ENCODE measurements at regions not wholly inside any gene's neighbourhood (a gene's known extent, or its start where the extent isn't known, plus 50 kb on each side); places are given as distances from the start of the nearest gene placed in this dataset.

DNA sequence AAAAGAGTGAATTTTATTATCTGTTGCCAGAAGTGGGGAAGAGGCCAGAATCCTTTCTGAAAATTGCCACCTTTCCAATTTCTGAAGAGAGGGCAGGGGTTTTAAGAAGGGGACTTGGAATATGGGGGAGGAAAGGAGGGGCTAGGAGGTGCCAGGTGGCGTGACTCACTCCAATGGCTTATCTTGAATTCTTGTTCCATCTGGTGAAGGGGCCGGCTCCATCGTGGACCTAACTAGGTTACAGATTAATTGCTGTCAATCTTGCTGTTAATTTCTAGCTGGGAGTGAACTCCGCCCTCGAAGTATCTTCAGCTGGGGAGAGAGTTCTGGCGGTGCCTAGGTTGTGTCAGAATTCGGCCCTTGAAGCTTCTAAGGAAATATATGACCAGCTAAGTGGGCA, 138.7 kb downstream of the YTHDC2 start:
- Histone ChIP-seq H3K9me3 (no peaks in the 10 kb centered on the region), H3K36me3 (no peaks in the 10 kb centered on the region), H3K4me3 (no peak overlapping the region), H3K27me3 (no peaks in the 10 kb centered on the region), H3K27ac (no peak overlapping the region), H3K4me1 (no peaks in the 10 kb centered on the region)
- ATAC-seq (no peak), DNase-seq (no peak)
- intact Hi-C loops (cut with DNase I): no loop called here
- TF ChIP-seq, protein P1, sequence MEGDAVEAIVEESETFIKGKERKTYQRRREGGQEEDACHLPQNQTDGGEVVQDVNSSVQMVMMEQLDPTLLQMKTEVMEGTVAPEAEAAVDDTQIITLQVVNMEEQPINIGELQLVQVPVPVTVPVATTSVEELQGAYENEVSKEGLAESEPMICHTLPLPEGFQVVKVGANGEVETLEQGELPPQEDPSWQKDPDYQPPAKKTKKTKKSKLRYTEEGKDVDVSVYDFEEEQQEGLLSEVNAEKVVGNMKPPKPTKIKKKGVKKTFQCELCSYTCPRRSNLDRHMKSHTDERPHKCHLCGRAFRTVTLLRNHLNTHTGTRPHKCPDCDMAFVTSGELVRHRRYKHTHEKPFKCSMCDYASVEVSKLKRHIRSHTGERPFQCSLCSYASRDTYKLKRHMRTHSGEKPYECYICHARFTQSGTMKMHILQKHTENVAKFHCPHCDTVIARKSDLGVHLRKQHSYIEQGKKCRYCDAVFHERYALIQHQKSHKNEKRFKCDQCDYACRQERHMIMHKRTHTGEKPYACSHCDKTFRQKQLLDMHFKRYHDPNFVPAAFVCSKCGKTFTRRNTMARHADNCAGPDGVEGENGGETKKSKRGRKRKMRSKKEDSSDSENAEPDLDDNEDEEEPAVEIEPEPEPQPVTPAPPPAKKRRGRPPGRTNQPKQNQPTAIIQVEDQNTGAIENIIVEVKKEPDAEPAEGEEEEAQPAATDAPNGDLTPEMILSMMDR (IDR thresholded peaks at IDR 0.05): no peak

DNA sequence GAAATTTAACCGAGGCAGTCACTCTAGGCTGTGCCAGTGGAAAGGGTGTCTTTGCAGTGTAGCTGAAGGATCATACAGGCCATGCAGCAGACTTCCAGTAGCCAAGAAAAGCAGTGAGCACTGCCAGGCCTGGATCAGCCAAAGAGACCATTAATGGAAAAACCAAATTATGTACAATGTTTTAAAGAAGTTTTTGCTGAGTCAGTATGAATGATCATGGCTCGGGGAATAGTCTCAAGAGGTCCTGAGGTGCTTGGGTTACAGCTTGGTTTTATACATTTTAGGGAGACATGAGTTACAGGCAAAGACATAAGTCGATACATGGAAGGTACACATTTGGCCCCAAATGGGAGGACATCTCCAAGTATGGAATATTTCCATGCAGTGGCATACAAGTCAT, 141.3 kb downstream of the YTHDC2 start:
- H3K27ac ChIP-seq: no peak overlapping the region
- intact Hi-C loops (cut with DNase I): no loop called here
- TF ChIP-seq, protein P1 (IDR thresholded peaks at IDR 0.05): no peak
- no peak for ATAC-seq
- H3K4me1 ChIP-seq: no peaks in the 10 kb centered on the region
- DNase-seq: no peak
- no peak overlapping the region for H3K4me3 ChIP-seq
- no peaks in the 10 kb centered on the region for H3K27me3 ChIP-seq
- no peaks in the 10 kb centered on the region for H3K9me3 ChIP-seq
- no peaks in the 10 kb centered on the region for H3K36me3 ChIP-seq

DNA sequence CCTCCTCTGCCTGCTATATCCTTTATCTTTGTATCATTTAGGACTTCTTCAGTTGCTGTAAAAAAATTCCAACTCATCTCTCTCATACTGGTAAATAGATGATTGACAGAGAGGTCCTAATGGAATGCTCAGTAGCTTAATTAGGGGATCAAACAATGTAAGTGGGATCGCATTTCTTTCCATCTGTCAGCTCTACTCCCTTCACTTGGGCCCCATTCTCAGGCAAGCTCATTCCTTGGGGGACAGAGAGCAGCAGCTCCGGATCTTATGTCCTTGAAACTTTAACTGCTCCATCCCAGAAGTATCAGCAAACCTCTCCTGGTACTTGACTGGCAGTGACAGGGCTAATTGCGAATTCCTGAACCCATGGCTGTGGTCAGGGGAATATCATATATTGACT, 146.7 kb downstream of the YTHDC2 start:
- Histone ChIP-seq H3K36me3 (no peaks in the 10 kb centered on the region), H3K9me3 (no peaks in the 10 kb centered on the region), H3K4me1 (peaks cover 3% of the 10 kb centered on the region), H3K27me3 (no peaks in the 10 kb centered on the region), H3K27ac (no peak overlapping the region), H3K4me3 (no peak overlapping the region)
- ATAC-seq (no peak), DNase-seq (no peak)
- intact Hi-C loops (cut with DNase I): no loop called here
- TF ChIP-seq, protein P1 (IDR thresholded peaks at IDR 0.05): no peak

DNA sequence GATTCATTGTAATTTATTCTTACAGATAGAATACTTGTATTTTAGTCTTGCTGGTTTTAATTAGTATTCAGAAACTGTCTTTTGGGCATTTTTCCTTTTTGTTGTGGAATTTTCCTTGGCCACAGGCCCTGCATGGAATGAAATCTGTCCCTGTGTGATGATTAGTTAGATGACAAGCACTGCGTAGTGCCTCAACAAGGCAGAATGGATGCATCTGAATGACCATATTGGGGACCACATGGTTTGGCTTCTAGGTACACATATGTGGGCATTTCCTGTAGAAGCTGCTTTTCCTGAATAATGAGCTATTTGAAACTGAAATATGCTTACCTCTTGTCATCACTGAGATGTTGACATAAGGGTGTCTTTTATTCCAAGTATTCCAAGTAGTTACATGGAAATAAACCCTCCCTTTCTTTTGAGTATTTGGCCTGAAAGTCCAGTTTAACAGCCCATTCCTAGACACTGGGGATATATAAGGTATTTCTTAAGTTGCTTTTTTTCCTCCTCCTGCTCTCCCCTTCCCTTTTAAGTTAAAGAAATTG, 147.3 kb downstream of the YTHDC2 start:
- Histone ChIP-seq H3K9me3 (no peaks in the 10 kb centered on the region), H3K4me1 (peaks cover 3% of the 10 kb centered on the region), H3K27ac (no peak overlapping the region), H3K27me3 (no peaks in the 10 kb centered on the region), H3K36me3 (no peaks in the 10 kb centered on the region), H3K4me3 (no peak overlapping the region)
- TF ChIP-seq, protein P1 (IDR thresholded peaks at IDR 0.05): no peak
- intact Hi-C loops (cut with DNase I): no loop called here
- DNase-seq: no peak
- ATAC-seq: no peak

DNA sequence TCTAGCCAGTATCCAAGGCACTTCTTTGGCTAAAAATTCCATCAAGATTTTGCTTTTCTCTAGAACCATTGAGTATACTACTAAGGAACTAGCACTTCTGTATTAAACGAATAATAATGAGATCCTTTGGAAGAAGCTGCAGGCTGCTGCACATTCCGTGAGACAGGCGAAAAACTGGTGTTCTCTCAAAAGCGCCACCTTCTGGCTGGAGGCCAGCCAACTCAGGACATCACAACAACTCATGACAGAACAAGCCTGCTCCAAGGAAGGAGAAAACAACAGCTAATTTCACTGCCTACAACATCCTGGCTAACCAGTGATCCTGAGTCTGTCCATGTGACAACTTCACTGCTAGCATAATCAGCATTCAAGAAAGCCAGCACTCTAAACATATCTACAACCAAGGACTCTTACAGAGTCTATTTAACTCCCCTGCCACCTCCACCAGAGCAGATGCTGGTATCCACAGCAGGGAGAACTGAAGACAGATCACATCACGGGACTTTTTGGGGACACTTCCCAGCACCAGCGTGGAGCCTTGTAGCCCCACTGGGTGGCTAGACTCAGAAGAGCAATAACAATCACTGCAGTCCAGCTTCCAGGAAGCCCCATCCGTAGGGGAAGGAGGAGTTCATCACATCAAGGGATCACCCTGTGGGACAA, 150.5 kb downstream of the YTHDC2 start:
- Histone ChIP-seq H3K4me1 (peaks cover 3% of the 10 kb centered on the region), H3K9me3 (no peaks in the 10 kb centered on the region), H3K27me3 (no peaks in the 10 kb centered on the region), H3K4me3 (no peak overlapping the region), H3K27ac (no peak overlapping the region), H3K36me3 (no peaks in the 10 kb centered on the region)
- DNase-seq (no peak), ATAC-seq (no peak)
- intact Hi-C loops (cut with DNase I): no loop called here
- TF ChIP-seq, protein P1 (IDR thresholded peaks at IDR 0.05): peak; percentile 26
